ENCODE measurements at regions not wholly inside any gene's neighbourhood (a gene's known extent, or its start where the extent isn't known, plus 50 kb on each side); places are given as distances from the start of the nearest gene placed in this dataset.

- H3K4me2 ChIP-seq (ENCODE audit: control insufficient read depth, insufficient read depth), result no peak overlapping the region
- no peak overlapping the region for H3K27ac ChIP-seq (ENCODE audit: control insufficient read depth, insufficient read depth)
- FAIRE-seq (no peak), DNase-seq (ENCODE audit: low read depth, low spot score) (no peak), ATAC-seq (no peak)
- intact Hi-C loops (cut with micrococcal nuclease; ENCODE audit: unreplicated experiment) (no loop called here), in situ Hi-C loops (cut with MboI) (no loop called here)
- no peak overlapping the region for H3K9ac ChIP-seq (ENCODE audit: control insufficient read depth, insufficient read depth, low read length)
- H4K20me1 ChIP-seq (ENCODE audit: control insufficient read depth, insufficient read depth), result no peaks in the 10 kb centered on the region
- ChIA-PET POLR2A (no interaction called here), CTCF (no interaction called here), RAD21 (ENCODE audit: unreplicated experiment) (no interaction called here), SMC1A (ENCODE audit: uncharacterized antibody, unreplicated experiment) (interaction anchor here (1.8 kb wide), 1 partner anchor 26 kb away, joined by 6 read pairs; no protein-coding TSS in a partner anchor)
- no peak overlapping the region for H3K4me3 ChIP-seq
- H3K79me2 ChIP-seq (ENCODE audit: control insufficient read depth, insufficient read depth, low read length), result no peaks in the 10 kb centered on the region
- no peaks in the 10 kb centered on the region for H3K4me1 ChIP-seq (ENCODE audit: control insufficient read depth, insufficient read depth, low read length)
- H3K9me3 ChIP-seq (replicated peaks; ENCODE audit: control insufficient read depth, insufficient read depth, low read length), result no peaks in the 10 kb centered on the region
- H3K27me3 ChIP-seq (replicated peaks in 1 of 2; ENCODE audit: control insufficient read depth in 2 of 2, insufficient read depth in 2 of 2, low read length in 1 of 2), result no peaks in the 10 kb centered on the region
- H3K36me3 ChIP-seq (ENCODE audit: control insufficient read depth in 2 of 2, insufficient read depth in 2 of 2, low read length in 1 of 2), result no peaks in the 10 kb centered on the region
- H2AFZ ChIP-seq (ENCODE audit: control insufficient read depth, low read depth, low read length), result no peak overlapping the region
- BruUV-seq (replicated peaks), result no TSS peak
- WGBS (ENCODE audit: insufficient coverage, insufficient replicate concordance, low lambda C conversion rate, missing lambda C conversion rate), result 60% methylated on average over 2 of the region's 2 CpGs
- TF ChIP-seq HDAC6 (IDR thresholded peaks at IDR 0.05; ENCODE audit: unreplicated experiment) (no peak), RAD51 (IDR thresholded peaks at IDR 0.05) (no peak), POLR2AphosphoS2 (IDR thresholded peaks at IDR 0.05; ENCODE audit: low read depth, low read length) (no peak), ZNF687 (IDR thresholded peaks at IDR 0.05) (no peak), ZNF24 (IDR thresholded peaks at IDR 0.05) (no peak), POLR2A (IDR thresholded peaks at IDR 0.05; ENCODE audit: low read depth, low read length) (no peak), ATF3 (IDR thresholded peaks at IDR 0.05; ENCODE audit: borderline replicate concordance, extremely low read depth, low read depth, low read length) (no peak), SIN3A (IDR thresholded peaks at IDR 0.05; ENCODE audit: low read depth, low read length) (no peak), PRDM15 (CRISPR knock-in tag; IDR thresholded peaks at IDR 0.05) (no peak), SMC3 (IDR thresholded peaks at IDR 0.05; ENCODE audit: borderline replicate concordance, low read length) (no peak), SRF (IDR thresholded peaks at IDR 0.05; ENCODE audit: low read depth in 2 of 2, low read length in 2 of 2) (no peak), E4F1 (IDR thresholded peaks at IDR 0.05; ENCODE audit: borderline replicate concordance, partially characterized antibody) (no peak), FOS (IDR thresholded peaks at IDR 0.05; ENCODE audit: borderline replicate concordance, extremely low read depth, insufficient read length) (no peak), PAX8 (IDR thresholded peaks at IDR 0.05) (no peak), SMAD5 (IDR thresholded peaks at IDR 0.05; ENCODE audit: low read depth) (no peak)
These were observed 116.5 kb upstream of the HDAC9 start for GRCh38 chr7:18378989-18379605.
